ENCODE measurements at regions not wholly inside any gene's neighbourhood (a gene's known extent, or its start where the extent isn't known, plus 50 kb on each side); places are given as distances from the start of the nearest gene placed in this dataset.

- no peak for DNase-seq (ENCODE audit: low read depth in 1 of 2, low spot score in 1 of 2)
- TF ChIP-seq GABPA (IDR thresholded peaks at IDR 0.05; ENCODE audit: low read depth): no peak
- TF ChIP-seq POLR2AphosphoS5 (IDR thresholded peaks at IDR 0.05; ENCODE audit: low read depth): no peak
- TF ChIP-seq CTCF (IDR thresholded peaks at IDR 0.05; ENCODE audit: insufficient read depth, low read length): no peak
- no peak for TF ChIP-seq SPI1 (IDR thresholded peaks at IDR 0.05; ENCODE audit: borderline replicate concordance, low read depth)
- TF ChIP-seq REST (IDR thresholded peaks at IDR 0.05; ENCODE audit: insufficient replicate concordance, low read depth): no peak
- no peak overlapping the region for H3K4me3 ChIP-seq (replicated peaks; ENCODE audit: insufficient read depth, low read length)
- no peaks in the 10 kb centered on the region for H3K27me3 ChIP-seq (ENCODE audit: insufficient read depth, poor library complexity, severe bottlenecking)
- H3K27ac ChIP-seq (replicated peaks): no peak overlapping the region
Measured at GRCh38 chr10:55263327-55263726, 462.3 kb upstream of the PCDH15 start.

- Histone ChIP-seq H3K4me3 (replicated peaks; ENCODE audit: insufficient read depth, low read length) (no peak overlapping the region), H3K27ac (replicated peaks) (no peak overlapping the region), H3K27me3 (ENCODE audit: insufficient read depth, poor library complexity, severe bottlenecking) (no peaks in the 10 kb centered on the region)
- no peak for DNase-seq (ENCODE audit: low read depth in 1 of 2, low spot score in 1 of 2)
- TF ChIP-seq CTCF (IDR thresholded peaks at IDR 0.05; ENCODE audit: insufficient read depth, low read length) (no peak), POLR2AphosphoS5 (IDR thresholded peaks at IDR 0.05; ENCODE audit: low read depth) (no peak), GABPA (IDR thresholded peaks at IDR 0.05; ENCODE audit: low read depth) (no peak), SPI1 (IDR thresholded peaks at IDR 0.05; ENCODE audit: borderline replicate concordance, low read depth) (no peak), REST (IDR thresholded peaks at IDR 0.05; ENCODE audit: insufficient replicate concordance, low read depth) (no peak)
Measured at GRCh38 chr10:55242544-55242943, 441.5 kb upstream of the PCDH15 start.

GRCh38 chr10:55237462-55237861, 436.4 kb upstream of the PCDH15 start:
- no peak for TF ChIP-seq POLR2AphosphoS5 (IDR thresholded peaks at IDR 0.05; ENCODE audit: low read depth)
- TF ChIP-seq GABPA (IDR thresholded peaks at IDR 0.05; ENCODE audit: low read depth): no peak
- no peak for TF ChIP-seq REST (IDR thresholded peaks at IDR 0.05; ENCODE audit: insufficient replicate concordance, low read depth)
- no peak for TF ChIP-seq SPI1 (IDR thresholded peaks at IDR 0.05; ENCODE audit: borderline replicate concordance, low read depth)
- TF ChIP-seq CTCF (IDR thresholded peaks at IDR 0.05; ENCODE audit: insufficient read depth, low read length): no peak

More at GRCh38 chr10:55237462-55237861, 436.4 kb upstream of the PCDH15 start:
- no peak overlapping the region for H3K4me3 ChIP-seq (replicated peaks; ENCODE audit: insufficient read depth, low read length)
- DNase-seq (ENCODE audit: low read depth in 1 of 2, low spot score in 1 of 2): no peak
- H3K27me3 ChIP-seq (ENCODE audit: insufficient read depth, poor library complexity, severe bottlenecking): no peaks in the 10 kb centered on the region
- no peak overlapping the region for H3K27ac ChIP-seq (replicated peaks)

Data from HL-60 (cell line).